GOT3 (cell line): ENCODE measurements at regions not wholly inside any gene's neighbourhood (a gene's known extent, or its start where the extent isn't known, plus 50 kb on each side); places are given as distances from the start of the nearest gene placed in this dataset.

Source experiments
- DNase-seq: peaks from one replicate; lab custom pipeline; 2025; ENCODE audit warnings: mixed read lengths; lab: John Stamatoyannopoulos, UW

DNA sequence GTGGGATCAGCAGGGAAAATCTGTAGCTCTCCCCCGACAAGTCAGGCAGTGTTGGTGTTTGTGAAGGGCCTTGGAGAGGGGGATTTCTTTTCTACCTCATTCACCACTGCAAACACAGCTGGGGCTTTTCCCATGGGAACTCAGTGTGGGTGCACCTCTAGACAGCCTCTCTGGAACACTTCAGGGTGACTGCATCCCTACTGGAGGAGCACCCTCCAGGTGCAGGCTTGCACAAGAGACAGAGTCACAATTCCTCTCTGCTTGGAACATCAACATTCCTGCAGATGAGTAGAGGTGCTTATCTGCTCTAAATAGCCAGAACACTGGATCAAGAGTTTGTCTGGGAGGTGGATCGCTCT is 72.7 kb upstream of the AKAP13 start:
- DNase-seq: no peak

GRCh38 chr15:85311647-85312046 is 68.8 kb upstream of the AKAP13 start:
- no peak for DNase-seq

GRCh38 chr15:85312486-85312885 is 67.9 kb upstream of the AKAP13 start:
- no peak for DNase-seq

- DNase-seq: no peak
Observed at GRCh38 chr15:85312929-85313331, 67.5 kb upstream of the AKAP13 start.

DNA sequence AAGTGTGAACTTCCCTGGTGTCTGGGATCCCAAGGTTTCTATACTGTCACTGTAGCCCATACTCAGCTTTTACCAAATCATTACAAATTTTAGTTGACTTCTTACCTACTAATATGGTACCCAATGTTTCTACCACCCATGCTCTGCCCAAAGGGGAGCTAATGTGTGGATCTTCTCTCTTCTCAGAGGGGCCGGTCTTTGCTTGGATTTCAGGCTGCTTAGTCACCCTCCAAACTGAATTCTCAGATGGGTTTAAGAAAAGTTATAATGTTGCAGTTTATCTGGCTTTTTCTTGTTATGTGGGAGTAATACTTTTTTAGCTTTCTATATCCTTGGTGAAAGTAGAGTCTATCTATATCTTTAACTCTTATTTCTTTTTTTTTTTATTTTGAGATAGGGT is 67.1 kb upstream of the AKAP13 start:
- DNase-seq: no peak

GRCh38 chr15:85314146-85314545 is 66.3 kb upstream of the AKAP13 start:
- no peak for DNase-seq

- DNase-seq: no peak
Observed at GRCh38 chr15:85314633-85315032, 65.8 kb upstream of the AKAP13 start.

- DNase-seq: no peak
Observed at GRCh38 chr15:85316244-85316934, 64.0 kb upstream of the AKAP13 start.

- no peak for DNase-seq
Observed at GRCh38 chr15:85318048-85318731, 62.2 kb upstream of the AKAP13 start.

- DNase-seq: no peak
Observed at GRCh38 chr15:85318732-85319076, 61.7 kb upstream of the AKAP13 start.

GRCh38 chr15:85324202-85324601 is 56.2 kb upstream of the AKAP13 start:
- DNase-seq: no peak

DNA sequence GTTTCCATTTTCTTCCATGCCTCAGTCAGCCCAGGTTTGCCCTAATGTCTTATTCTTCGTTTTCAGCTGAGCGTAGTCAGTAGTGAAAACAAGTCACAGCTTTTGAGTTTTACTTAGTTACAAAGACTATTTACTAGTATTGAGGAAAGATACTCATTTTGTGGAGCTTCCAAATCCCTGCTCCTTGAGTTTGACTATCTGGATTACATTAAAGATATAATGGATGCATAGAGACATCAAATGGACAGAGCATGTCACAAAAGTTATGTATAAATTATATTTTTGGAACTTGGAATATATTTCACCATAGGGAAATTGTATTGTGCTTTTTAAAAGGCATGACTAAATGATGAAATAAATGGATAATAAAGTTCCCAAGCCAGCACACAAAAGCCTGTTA is 54.6 kb upstream of the AKAP13 start:
- DNase-seq: no peak

DNA sequence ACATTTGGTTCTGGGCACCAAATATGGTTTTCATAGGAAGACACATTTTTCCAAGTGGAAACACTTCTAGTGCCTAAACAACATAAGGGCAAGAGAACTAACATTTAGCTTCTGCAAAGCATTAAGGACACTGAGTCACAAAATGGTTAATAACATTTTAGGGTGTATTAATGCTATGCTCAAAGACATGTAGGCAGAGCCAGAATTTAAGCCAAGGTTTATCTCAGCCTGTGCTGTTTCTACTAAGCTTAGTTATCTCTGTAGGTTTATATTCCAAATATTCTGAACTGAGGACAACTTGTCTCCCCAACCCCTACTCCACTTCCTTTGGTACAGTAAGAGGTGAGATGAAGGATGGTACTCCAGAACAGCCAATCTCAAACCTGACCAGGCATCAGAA is 54.1 kb upstream of the AKAP13 start:
- DNase-seq: no peak

GRCh38 chr15:85327820-85328219 is 52.6 kb upstream of the AKAP13 start:
- no peak for DNase-seq

GRCh38 chr15:85329561-85330422 is 50.6 kb upstream of the AKAP13 start:
- no peak for DNase-seq
